Subcutaneous abdominal adipose tissue (tissue), 5 donors: ENCODE measurements at regions not wholly inside any gene's neighbourhood (a gene's known extent, or its start where the extent isn't known, plus 50 kb on each side); places are given as distances from the start of the nearest gene placed in this dataset.
A peak's percentile ranks its signal among the peaks of the same experiment; 100 is the strongest.
"Not testable (repeated sequence)": the region's sequence is repeated elsewhere in the genome, so short reads cannot be mapped to it uniquely, and the experiment has no call there.

Experiments used
- H3K27ac ChIP-seq: one replicate; pipeline ENCODE4 v1.7.0; 2013; ENCODE audit warnings: low read depth, mild to moderate bottlenecking, inconsistent platforms, low read length, moderate library complexity
- H3K27me3 ChIP-seq, 5 donors: one replicate each; pipeline ENCODE4 v1.7.0; 2013; ENCODE audit warnings: low read length in 5 of 5, inconsistent platforms in 1 of 5; ENCODE audit not compliant: control insufficient read depth in 5 of 5, insufficient read depth in 4 of 5
- H3K36me3 ChIP-seq, 5 donors: one replicate each; pipeline ENCODE4 v1.7.0; 2013; ENCODE audit warnings: low read length in 5 of 5; ENCODE audit not compliant: control insufficient read depth in 5 of 5, insufficient read depth in 5 of 5
- H3K4me1 ChIP-seq, 5 donors: one replicate each; pipeline ENCODE4 v1.7.0; 2013; ENCODE audit warnings: low read length in 5 of 5, mild to moderate bottlenecking in 3 of 5, moderate library complexity in 1 of 5; ENCODE audit not compliant: control insufficient read depth in 5 of 5, insufficient read depth in 5 of 5
- H3K4me3 ChIP-seq, 5 donors: one replicate each; pipeline ENCODE4 v1.7.0; 2013; ENCODE audit warnings: low read length in 5 of 5, low read depth in 1 of 5
- H3K9ac ChIP-seq, 5 donors: one replicate each; pipeline ENCODE4 v1.7.0; 2013; ENCODE audit warnings: low read length in 5 of 5, mild to moderate bottlenecking in 4 of 5, moderate library complexity in 3 of 5
- H3K9me3 ChIP-seq, 5 donors: one replicate each; pipeline ENCODE4 v1.7.0; 2013; ENCODE audit warnings: low read length in 5 of 5; ENCODE audit not compliant: control insufficient read depth in 5 of 5
- donor health status: healthy.
- donor health status: healthy.
- donor health status: healthy.
- donor health status: healthy.
- donor health status: healthy.

DNA sequence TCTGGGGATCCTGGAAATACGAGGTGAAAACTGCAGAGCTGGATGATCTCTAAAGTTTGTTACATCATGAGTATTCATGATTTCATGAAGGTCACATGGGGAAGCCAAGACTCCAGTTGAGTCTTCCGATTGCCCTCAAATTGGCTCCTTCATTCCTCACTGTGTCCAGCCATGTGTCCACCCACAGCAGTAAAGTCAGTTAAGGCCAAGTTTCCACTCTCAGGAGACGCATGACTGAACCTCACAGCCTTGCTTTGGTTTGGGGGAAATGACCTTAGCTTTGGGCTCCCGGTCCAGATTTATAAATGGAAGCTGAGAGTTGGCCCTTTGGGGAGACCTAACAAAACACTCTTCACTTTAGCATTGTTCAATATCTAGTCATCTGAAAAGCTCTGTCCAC, 289.7 kb upstream of the MCTP2 start:
- peaks cover 5 to 16% (median 10%) of the 10 kb centered on the region in 5 donors for H3K4me1 ChIP-seq
- no peak overlapping the region for H3K4me3 ChIP-seq
- no peak overlapping the region for H3K9ac ChIP-seq
- no peaks in the 10 kb centered on the region for H3K27me3 ChIP-seq
- peak overlapping the region; percentile 38 for H3K27ac ChIP-seq
- H3K36me3 ChIP-seq, result no peaks in the 10 kb centered on the region
- no peaks in the 10 kb centered on the region for H3K9me3 ChIP-seq

DNA sequence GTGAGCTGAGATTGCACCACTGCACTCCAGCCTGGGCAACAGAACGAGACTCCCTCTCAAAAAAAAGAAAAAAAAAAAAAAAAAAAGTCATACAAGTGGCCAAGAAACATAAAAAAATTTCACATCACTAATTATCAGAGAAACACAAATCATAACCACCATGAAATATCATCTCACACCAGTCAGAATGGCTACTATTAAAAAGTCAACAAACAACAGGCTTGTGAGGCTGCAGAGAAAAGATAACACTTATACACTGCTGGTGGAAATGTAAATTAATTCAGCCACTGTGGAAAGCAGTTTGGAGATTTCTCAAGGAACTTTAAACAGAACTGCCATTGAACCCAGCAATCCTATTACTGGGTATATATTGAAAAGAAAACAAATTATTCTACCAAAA, 291.1 kb upstream of the MCTP2 start:
- Histone ChIP-seq H3K9ac (no peak overlapping the region), H3K9me3 (no peaks in the 10 kb centered on the region), H3K4me3 (no peak overlapping the region), H3K27me3 (no peaks in the 10 kb centered on the region), H3K27ac (no peak overlapping the region), H3K4me1 (peaks cover 5 to 16% (median 10%) of the 10 kb centered on the region in 5 donors), H3K36me3 (no peaks in the 10 kb centered on the region)

DNA sequence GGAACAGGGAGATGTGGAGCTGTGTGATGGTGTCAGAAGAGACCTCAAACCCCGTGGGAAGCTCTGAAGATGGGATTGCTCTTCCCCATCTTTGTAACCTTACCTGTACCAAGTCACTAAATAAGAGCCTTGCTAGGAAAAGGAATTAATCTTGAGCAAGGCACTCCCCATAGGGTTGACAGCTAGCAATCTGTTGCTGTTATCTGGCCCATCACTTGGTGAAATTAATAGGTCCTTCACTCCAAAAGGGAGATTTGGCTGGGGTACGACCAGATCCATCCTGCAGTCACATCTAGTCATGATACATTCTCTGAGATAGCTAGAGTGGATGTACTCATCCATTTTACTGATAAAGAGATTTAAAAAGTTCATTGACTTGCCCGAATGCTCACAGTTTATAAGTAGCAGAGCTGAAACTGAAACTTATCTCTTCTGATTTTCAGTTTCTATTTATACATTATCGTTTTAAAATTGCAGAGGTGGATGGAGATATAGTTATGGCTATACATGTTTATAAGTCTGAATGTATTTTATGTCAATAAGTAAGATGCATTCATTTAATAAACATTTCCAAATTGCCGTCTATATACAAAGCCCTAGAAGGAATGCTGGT, 299.1 kb upstream of the MCTP2 start:
- Histone ChIP-seq H3K27ac (no peak overlapping the region), H3K9ac (no peak overlapping the region), H3K4me3 (no peak overlapping the region)

DNA sequence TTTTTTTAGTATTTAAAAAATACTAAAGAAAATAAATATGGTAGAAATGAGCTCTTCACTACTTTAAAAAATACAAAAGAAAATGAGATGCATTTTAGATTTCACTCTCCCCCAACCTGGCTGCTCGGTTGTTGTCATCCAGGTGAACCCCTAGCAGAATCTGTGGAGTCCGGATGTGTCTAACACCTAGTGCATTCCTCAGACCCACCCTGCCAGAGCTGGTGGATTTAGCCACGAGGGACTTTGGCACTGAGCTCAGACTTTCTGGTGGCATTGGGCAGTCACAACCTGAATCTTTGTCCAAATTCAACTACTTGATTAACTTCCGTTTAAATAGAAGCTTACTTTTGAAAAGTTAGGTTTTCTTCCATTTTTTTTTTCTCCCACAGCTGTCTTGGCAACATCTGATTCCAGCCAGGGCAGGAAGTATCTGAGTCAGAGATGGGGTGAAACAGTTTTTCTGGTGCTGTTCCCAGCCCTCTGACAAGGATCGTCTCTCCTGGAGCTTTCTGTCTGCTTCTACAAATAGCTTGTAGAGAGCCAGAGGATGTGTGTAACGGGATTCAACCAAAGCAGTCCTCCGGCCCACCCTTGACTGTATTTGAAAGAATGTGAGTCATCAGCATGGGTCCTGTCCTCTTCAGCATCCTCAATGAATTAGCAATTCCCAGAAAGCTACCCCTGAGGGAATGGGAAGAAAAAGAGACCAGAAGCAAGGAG, 301.8 kb upstream of the MCTP2 start:
- no peaks in the 10 kb centered on the region for H3K36me3 ChIP-seq
- H3K9ac ChIP-seq, result no peak overlapping the region
- H3K9me3 ChIP-seq, result no peaks in the 10 kb centered on the region
- no peak overlapping the region for H3K27ac ChIP-seq
- H3K4me1 ChIP-seq, result no peaks in the 10 kb centered on the region
- H3K4me3 ChIP-seq, result no peak overlapping the region
- H3K27me3 ChIP-seq, result no peaks in the 10 kb centered on the region

More for the DNA sequence above, 299.1 kb upstream of the MCTP2 start:
- H3K4me1 ChIP-seq, result no peaks in the 10 kb centered on the region
- no peaks in the 10 kb centered on the region for H3K27me3 ChIP-seq
- no peaks in the 10 kb centered on the region for H3K9me3 ChIP-seq
- no peaks in the 10 kb centered on the region for H3K36me3 ChIP-seq

DNA sequence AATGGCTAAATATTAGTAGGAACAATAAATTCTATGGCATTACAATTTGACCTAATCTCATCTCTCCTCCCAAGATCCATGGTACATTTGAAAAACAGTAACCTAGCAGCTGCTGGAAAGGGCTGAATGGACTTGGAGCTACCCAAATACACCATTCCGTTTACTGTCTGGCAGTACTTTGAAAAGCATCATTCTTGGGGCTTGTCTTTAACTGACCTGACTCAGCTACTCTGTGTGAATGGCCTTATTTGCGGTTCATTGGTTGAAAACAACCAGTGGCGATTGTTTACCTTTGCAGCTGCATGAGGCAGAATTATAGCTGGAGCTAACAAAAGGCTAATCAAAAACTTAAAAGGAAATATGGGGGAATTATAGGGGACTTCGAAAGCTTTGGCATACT, 311.2 kb upstream of the MCTP2 start:
- Histone ChIP-seq H3K36me3 (no peaks in the 10 kb centered on the region), H3K27me3 (no peaks in the 10 kb centered on the region), H3K27ac (no peak overlapping the region), H3K9me3 (no peaks in the 10 kb centered on the region), H3K9ac (no peak overlapping the region), H3K4me3 (no peak overlapping the region), H3K4me1 (no peaks in the 10 kb centered on the region)

DNA sequence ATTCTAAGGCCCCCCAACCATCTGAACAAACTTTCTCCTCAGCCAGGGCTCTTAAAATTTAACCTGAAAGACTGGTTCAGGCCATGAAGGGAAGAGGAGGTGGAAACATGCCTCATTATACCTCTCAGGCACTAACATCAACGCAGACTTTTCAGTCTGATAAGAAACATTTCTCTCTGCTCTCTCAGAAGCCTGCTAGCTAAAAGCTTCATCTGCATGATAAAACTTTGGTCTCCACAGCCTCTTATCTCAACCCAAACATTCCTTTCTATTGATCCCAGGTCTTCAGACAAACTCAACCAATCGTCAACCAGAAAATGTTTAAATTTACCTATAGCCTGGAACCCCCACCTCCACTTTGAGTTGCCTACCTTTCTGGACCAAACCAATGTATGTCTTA, 312.6 kb upstream of the MCTP2 start:
- not testable (repeated sequence) for H3K27me3 ChIP-seq, H3K27ac ChIP-seq, H3K4me1 ChIP-seq, H3K4me3 ChIP-seq, H3K36me3 ChIP-seq, H3K9ac ChIP-seq, H3K9me3 ChIP-seq

DNA sequence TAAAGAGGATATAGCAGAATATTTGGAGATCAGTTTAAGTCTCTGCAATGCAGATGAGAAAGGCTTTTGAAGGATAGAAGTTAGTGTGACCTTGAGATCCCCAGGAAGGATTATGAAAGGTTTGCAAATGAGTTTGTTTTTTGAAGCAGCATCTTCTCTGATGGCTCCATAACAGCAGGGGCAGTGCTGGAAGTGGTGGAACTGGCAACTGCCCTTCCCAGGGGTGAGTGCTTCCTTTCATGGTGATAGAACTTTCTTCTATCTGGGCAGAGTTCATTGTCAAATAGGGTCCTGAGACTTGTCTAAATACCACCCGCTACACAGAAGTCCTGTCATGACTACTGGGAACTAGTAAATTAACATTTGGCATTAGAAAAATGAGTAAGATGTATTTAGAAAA, 314.2 kb upstream of the MCTP2 start:
- Histone ChIP-seq H3K9ac (no peak overlapping the region), H3K9me3 (no peaks in the 10 kb centered on the region), H3K27me3 (no peaks in the 10 kb centered on the region), H3K4me3 (no peak overlapping the region), H3K27ac (no peak overlapping the region), H3K4me1 (no peaks in the 10 kb centered on the region), H3K36me3 (no peaks in the 10 kb centered on the region)

DNA sequence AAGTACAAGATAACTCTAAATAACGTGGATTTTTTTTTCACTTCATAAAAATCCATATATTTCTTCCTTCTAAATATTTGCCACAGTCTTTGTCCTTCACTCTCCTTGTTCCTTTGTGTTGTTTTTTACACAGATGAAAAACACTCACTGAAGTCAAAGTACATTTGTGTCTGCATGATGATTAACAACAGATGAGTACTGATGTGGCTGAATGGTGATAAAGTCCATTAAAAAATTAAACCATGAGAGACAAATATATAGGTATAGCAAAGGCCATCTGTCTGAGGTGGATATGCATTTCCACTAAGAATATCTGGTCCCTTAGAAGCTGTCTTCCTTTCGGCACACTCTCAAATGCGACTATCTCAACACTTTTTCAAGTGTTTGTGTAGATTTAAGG, 317.5 kb upstream of the MCTP2 start:
- H3K36me3 ChIP-seq, result no peaks in the 10 kb centered on the region
- H3K4me3 ChIP-seq, result no peak overlapping the region

DNA sequence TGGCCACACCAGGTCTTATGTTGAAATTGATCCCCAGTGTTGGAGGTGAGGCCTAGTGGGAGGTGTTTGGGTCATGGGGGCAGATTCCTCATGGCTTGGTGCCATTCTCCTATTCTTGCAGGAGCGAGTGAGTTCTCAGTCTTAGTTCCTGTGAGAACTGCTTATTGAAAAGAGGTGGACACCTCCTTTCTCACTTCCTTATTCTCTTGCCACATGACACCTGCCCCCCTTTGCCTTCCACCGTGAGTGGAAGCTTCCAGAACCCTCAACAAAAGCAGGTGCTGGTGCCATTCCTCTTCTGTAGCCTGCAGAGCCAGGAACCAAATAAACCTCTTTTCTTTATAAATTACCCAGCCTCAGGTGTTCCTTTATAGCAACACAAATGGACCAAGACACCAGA, 318.1 kb upstream of the MCTP2 start:
- no peak overlapping the region for H3K9ac ChIP-seq
- no peaks in the 10 kb centered on the region for H3K4me1 ChIP-seq

More for the DNA sequence above, 317.5 kb upstream of the MCTP2 start:
- Histone ChIP-seq H3K9ac (no peak overlapping the region), H3K27me3 (no peaks in the 10 kb centered on the region), H3K4me1 (no peaks in the 10 kb centered on the region), H3K27ac (no peak overlapping the region), H3K9me3 (no peaks in the 10 kb centered on the region)

DNA sequence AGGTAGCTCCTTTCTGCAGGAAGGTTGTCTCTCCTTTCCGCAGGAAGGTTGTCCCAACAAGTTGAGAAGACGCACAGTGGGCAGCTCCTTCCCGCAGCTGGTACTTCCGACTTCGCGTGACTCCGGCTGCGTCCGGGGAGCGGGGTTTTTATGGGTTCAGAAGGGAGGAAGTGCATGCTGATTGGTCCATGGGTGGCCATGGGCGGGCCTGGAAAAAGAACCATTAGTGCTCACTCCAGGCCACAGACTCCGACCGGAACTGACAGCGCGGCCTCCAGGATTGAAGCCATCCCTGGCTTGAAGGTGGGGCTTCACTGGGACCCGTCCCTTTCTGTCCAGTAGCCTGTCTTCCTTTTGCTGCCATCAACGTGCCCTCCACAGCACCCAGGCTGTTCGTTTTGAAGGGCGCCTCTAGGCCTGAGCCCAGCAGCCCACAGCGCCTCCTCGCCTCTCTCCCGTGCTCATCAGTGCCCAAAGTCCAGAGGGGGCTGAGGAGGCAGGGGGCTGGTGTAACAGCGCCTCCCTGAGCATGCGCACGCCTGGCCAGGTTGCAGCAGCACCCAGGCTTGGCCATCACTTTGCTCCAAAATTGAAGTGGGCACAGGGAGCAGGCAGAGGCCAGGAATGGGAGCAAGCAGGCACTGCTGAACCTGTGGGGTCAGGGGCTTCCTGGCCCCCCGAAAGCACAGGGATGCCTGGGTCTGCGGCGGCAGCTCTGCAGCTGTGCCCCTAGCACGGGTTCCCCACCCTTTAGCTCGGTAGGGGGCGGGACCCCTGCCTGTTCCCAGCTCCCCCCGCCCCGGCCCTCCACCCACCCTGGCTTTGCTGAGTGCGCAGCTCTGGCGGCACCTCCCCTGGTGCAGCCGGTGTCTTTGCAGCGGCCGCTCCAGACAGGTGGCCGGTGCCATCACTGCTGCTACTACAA, 330.6 kb upstream of the MCTP2 start:
- Histone ChIP-seq H3K36me3 (no peaks in the 10 kb centered on the region), H3K9me3 (no peaks in the 10 kb centered on the region), H3K9ac (no peak overlapping the region), H3K4me3 (no peak overlapping the region), H3K27ac (no peak overlapping the region), H3K4me1 (no peaks in the 10 kb centered on the region), H3K27me3 (peaks cover 0 to 3% (median 0%) of the 10 kb centered on the region in 5 donors)

More for the DNA sequence above, 318.1 kb upstream of the MCTP2 start:
- Histone ChIP-seq H3K27ac (no peak overlapping the region), H3K9me3 (no peaks in the 10 kb centered on the region), H3K4me3 (no peak overlapping the region), H3K36me3 (no peaks in the 10 kb centered on the region), H3K27me3 (no peaks in the 10 kb centered on the region)
